ENCODE measurements at regions not wholly inside any gene's neighbourhood (a gene's known extent, or its start where the extent isn't known, plus 50 kb on each side); places are given as distances from the start of the nearest gene placed in this dataset.

GRCh38 chr9:1857808-1858207 is 157.3 kb upstream of the SMARCA2 start:
- no peak for TF ChIP-seq CTCF (IDR thresholded peaks at IDR 0.05; ENCODE audit: extremely low read depth in 1 of 2, insufficient read depth in 1 of 2, low read depth in 1 of 2, low read length in 2 of 2)
- no peak for TF ChIP-seq POLR2A (IDR thresholded peaks at IDR 0.05; ENCODE audit: low read depth, low read length)
- TF ChIP-seq POLR2AphosphoS5 (IDR thresholded peaks at IDR 0.05; ENCODE audit: insufficient read depth, low read depth, low read length), result no peak
- no peak for TF ChIP-seq EZH2 (IDR thresholded peaks at IDR 0.05; ENCODE audit: borderline replicate concordance, low read depth, low read length, severe bottlenecking)
- TF ChIP-seq MAX (IDR thresholded peaks at IDR 0.05; ENCODE audit: insufficient read depth, insufficient read length), result no peak
- no peak for TF ChIP-seq JUN (IDR thresholded peaks at IDR 0.05; ENCODE audit: borderline replicate concordance, insufficient read depth, insufficient read length, low read depth)
- no peak for TF ChIP-seq GATA2 (IDR thresholded peaks at IDR 0.05; ENCODE audit: insufficient read depth, insufficient read length, low read depth, low read length)
- no peak for TF ChIP-seq FOS (IDR thresholded peaks at IDR 0.05; ENCODE audit: borderline replicate concordance, insufficient read depth, low read length)
- TF ChIP-seq MYC (IDR thresholded peaks at IDR 0.05; ENCODE audit: low read depth, low read length), result no peak

Measured in endothelial cell of umbilical vein (primary cell).